NCI-H345 treated with DMSO at 0.1 percent for 48 hours (cell line): ENCODE measurements at regions not wholly inside any gene's neighbourhood (a gene's known extent, or its start where the extent isn't known, plus 50 kb on each side); places are given as distances from the start of the nearest gene placed in this dataset.

Source experiments
- DNase-seq: peaks from one replicate; lab custom pipeline; 2025; ENCODE audit not compliant: unreplicated experiment; lab: John Stamatoyannopoulos, UW

GRCh38 chr7:98518159-98518947, 98.7 kb upstream of the NPTX2 start:
- DNase-seq: no peak

- no peak for DNase-seq
Measured at GRCh38 chr7:98515201-98515600, 101.9 kb upstream of the NPTX2 start.

- DNase-seq: no peak
Measured at GRCh38 chr7:98514211-98515031, 102.7 kb upstream of the NPTX2 start.

GRCh38 chr7:98511175-98511574, 105.9 kb upstream of the NPTX2 start:
- DNase-seq: no peak

DNA sequence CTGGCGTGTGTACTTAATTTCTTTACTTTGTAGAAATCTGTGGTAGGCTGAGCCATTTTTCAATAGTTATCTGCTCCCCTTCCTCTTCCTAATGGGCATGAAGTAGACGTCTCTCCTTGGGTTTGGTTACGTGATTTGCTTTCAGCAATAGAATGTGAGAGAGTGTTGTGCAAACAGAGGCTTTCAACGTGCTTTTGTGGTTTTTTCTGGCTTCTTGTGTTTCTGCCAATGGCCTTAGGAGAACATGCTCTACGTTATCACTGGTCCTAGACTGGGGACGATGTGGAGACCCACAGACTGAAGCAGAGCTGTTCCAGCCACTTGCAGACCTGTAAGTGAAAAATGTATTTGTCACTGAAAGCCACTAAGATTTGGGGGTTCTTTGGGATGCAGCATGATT, 107.2 kb upstream of the NPTX2 start:
- no peak for DNase-seq

- DNase-seq: no peak
Measured at GRCh38 chr7:98506471-98506870, 105.6 kb upstream of the BAIAP2L1 start.

DNA sequence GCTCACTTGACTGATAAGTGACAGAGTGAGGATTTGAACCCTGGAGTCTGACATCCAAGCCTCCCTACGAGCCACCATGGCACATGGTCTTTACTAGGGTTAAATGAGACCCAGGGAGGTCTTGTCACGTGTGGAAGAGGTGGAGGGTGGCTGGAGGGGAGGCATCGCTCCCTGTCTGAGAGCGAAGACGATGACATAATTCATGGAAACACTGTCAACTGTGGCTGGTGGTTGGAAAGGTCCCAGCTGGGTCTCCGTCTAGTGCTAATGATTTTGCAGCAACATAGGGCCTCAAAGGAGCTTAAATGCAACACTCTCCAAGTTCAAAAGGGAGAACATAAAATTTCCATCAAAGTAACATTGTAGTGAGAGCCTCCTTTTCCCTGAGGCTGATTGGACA, 99.9 kb upstream of the BAIAP2L1 start:
- DNase-seq: no peak

DNA sequence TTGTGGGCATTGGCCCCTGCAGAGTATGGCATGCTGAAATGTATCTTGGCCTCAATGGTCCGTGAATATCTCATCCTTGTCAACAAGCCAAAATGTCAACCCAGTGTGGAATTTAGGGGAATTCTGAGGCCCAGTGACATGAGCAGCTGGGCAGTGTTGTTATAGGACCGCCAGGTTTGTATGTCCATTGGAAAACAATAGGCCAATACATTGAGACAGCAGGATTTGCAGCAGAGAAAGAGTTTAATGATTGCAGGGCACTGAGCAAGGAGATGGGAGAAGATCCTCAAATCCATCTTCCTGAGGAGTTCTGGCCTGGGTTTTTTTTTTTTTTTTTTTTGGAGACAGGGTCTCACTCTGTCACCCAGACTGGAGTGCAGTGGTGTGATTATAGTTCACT, 95.7 kb upstream of the BAIAP2L1 start:
- DNase-seq: no peak

- DNase-seq: no peak
Measured at GRCh38 chr7:98495200-98495955, 94.5 kb upstream of the BAIAP2L1 start.

- no peak for DNase-seq
Measured at GRCh38 chr7:98493030-98493778, 92.3 kb upstream of the BAIAP2L1 start.

GRCh38 chr7:98488167-98488566, 87.3 kb upstream of the BAIAP2L1 start:
- DNase-seq: no peak

- DNase-seq: no peak
Measured at GRCh38 chr7:98483964-98484545, 83.2 kb upstream of the BAIAP2L1 start.

- DNase-seq: no peak
Measured at GRCh38 chr7:98483276-98483963, 82.5 kb upstream of the BAIAP2L1 start.

GRCh38 chr7:98479318-98479717, 78.4 kb upstream of the BAIAP2L1 start:
- no peak for DNase-seq

DNA sequence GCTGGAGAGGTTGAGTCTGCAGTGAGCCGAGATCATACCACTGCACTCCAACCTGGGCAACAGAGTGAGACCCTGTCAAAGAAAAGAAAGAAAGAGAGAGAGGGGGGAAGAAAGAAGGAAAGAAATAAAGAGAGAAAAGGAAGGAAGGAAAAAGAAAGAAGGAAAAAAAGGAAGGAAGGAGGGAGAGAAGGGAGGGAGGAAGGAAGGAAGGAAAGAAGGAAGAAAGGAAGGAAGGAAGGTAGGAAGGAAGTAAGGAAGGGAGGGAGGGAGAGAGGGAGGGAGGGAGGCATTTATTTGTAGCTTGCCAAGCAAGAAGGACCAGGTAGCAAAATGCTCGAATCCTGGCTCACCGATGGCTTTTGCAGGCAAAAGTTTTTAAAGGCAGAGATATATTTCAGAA, 74.5 kb upstream of the BAIAP2L1 start:
- DNase-seq: no peak

DNA sequence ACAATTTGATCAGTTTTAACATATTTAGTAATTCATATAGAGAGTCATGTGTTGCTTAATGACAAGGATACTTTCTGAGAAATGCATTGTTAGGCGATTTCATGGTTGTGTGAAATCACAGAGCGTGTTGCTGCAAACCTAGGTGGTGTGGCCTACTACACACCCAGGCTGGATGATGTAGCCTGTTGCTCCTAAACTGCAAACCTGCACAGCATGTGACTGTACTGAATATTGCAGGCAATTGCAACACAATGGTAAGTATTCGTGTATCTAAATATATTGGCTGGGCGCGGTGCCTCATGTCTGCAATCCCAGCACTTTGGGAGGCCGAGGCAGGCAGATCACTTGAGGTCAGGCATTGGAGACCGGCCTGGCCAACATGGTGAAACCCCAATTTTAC, 73.7 kb upstream of the BAIAP2L1 start:
- DNase-seq: no peak

DNA sequence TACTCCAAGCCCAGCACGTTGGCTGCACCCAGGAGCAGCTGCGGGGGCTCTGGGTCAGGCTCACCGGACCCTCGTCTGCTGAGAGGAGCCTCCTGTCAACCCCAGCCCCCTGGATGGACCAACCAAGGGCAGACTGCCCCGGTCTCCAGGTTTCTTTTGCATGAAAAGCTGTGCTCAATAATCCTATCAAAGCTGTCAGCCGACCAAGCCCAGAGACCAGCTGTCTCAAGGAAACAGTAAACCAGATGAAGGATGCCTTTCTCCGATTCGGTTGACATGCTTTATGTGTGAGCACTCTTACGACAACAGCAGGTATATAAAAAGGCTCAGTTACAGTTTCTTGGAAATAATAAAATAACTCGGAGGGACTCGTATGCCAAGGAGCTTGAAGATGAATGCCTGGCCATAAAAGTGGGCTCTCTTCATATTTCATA, 71.6 kb upstream of the BAIAP2L1 start:
- DNase-seq: no peak

- no peak for DNase-seq
Measured at GRCh38 chr7:98470485-98471240, 69.8 kb upstream of the BAIAP2L1 start.

GRCh38 chr7:98469088-98469487, 68.2 kb upstream of the BAIAP2L1 start:
- DNase-seq: no peak
